Suprapubic skin (tissue), 4 donors: ENCODE measurements at regions not wholly inside any gene's neighbourhood (a gene's known extent, or its start where the extent isn't known, plus 50 kb on each side); places are given as distances from the start of the nearest gene placed in this dataset.

Experiments used
- CTCF ChIP-seq, 2 donors: fragments of 200-600 bp in 1 of 2; fragments of 450-650 bp in 1 of 2; sonication (generic) in 1 of 2; IDR thresholded peaks; one replicate each; pipeline ENCODE4 v1.5.1; 2016 to 2019; ENCODE audit warnings: antibody characterized with exemption in 2 of 2, mild to moderate bottlenecking in 1 of 2, moderate library complexity in 1 of 2
- EP300 ChIP-seq: sonication (generic); formaldehyde crosslinking; IDR thresholded peaks from one replicate; pipeline ENCODE4 v1.6.1; 2017; ENCODE audit warnings: antibody characterized with exemption
- POLR2A ChIP-seq, 2 donors: fragments of 450-650 bp; IDR thresholded peaks; one replicate each; pipeline ENCODE4 v1.6.1; 2017; ENCODE audit warnings: antibody characterized with exemption in 2 of 2, mild to moderate bottlenecking in 2 of 2, moderate library complexity in 2 of 2
- POLR2AphosphoS5 ChIP-seq, 3 donors: sonication (generic); formaldehyde crosslinking; IDR thresholded peaks; one replicate each; pipeline ENCODE4 v1.6.1; 2017; ENCODE audit warnings: antibody characterized with exemption in 3 of 3

GRCh38 chr10:58066126-58066525 is 201.6 kb downstream of the IPMK start:
- TF ChIP-seq CTCF (IDR thresholded peaks at IDR 0.05) (no peak), POLR2A (IDR thresholded peaks at IDR 0.05) (no peak), EP300 (no peak), POLR2AphosphoS5 (IDR thresholded peaks at IDR 0.05) (no peak)
